ENCODE measurements at regions not wholly inside any gene's neighbourhood (a gene's known extent, or its start where the extent isn't known, plus 50 kb on each side); places are given as distances from the start of the nearest gene placed in this dataset.
"Not testable (repeated sequence)": the region's sequence is repeated elsewhere in the genome, so short reads cannot be mapped to it uniquely, and the experiment has no call there.

- H3K27me3 ChIP-seq (ENCODE audit: control insufficient read depth, insufficient read depth, low read length); H3K9ac ChIP-seq (ENCODE audit: low read depth, low read length); H3K4me1 ChIP-seq (ENCODE audit: control insufficient read depth, insufficient read depth, low read length); H3K9me3 ChIP-seq (ENCODE audit: control insufficient read depth, insufficient read depth, low read length); H3K4me3 ChIP-seq (ENCODE audit: low read depth, low read length); H3K36me3 ChIP-seq (ENCODE audit: control insufficient read depth, insufficient read depth, low read length): not testable (repeated sequence)
These were observed 266.1 kb upstream of the DAAM1 start for GRCh38 chr14:58922201-58922940.

GRCh38 chr14:58923751-58924405 is 264.6 kb upstream of the DAAM1 start:
- no peaks in the 10 kb centered on the region for H3K4me1 ChIP-seq (ENCODE audit: control insufficient read depth, insufficient read depth, low read length)
- no peak overlapping the region for H3K4me3 ChIP-seq (ENCODE audit: low read depth, low read length)
- no peaks in the 10 kb centered on the region for H3K36me3 ChIP-seq (ENCODE audit: control insufficient read depth, insufficient read depth, low read length)
- H3K27me3 ChIP-seq (ENCODE audit: control insufficient read depth, insufficient read depth, low read length): no peaks in the 10 kb centered on the region
- H3K9ac ChIP-seq (ENCODE audit: low read depth, low read length): no peak overlapping the region
- no peaks in the 10 kb centered on the region for H3K9me3 ChIP-seq (ENCODE audit: control insufficient read depth, insufficient read depth, low read length)

GRCh38 chr14:58941629-58942028 is 246.8 kb upstream of the DAAM1 start:
- Histone ChIP-seq H3K4me3 (ENCODE audit: low read depth, low read length) (no peak overlapping the region), H3K27me3 (ENCODE audit: control insufficient read depth, insufficient read depth, low read length) (no peaks in the 10 kb centered on the region), H3K36me3 (ENCODE audit: control insufficient read depth, insufficient read depth, low read length) (no peaks in the 10 kb centered on the region), H3K4me1 (ENCODE audit: control insufficient read depth, insufficient read depth, low read length) (no peaks in the 10 kb centered on the region), H3K9me3 (ENCODE audit: control insufficient read depth, insufficient read depth, low read length) (no peaks in the 10 kb centered on the region), H3K9ac (ENCODE audit: low read depth, low read length) (no peak overlapping the region)

- H3K9ac ChIP-seq (ENCODE audit: low read depth, low read length): no peak overlapping the region
- no peaks in the 10 kb centered on the region for H3K4me1 ChIP-seq (ENCODE audit: control insufficient read depth, insufficient read depth, low read length)
These were observed 246.0 kb upstream of the DAAM1 start for GRCh38 chr14:58942516-58942915.

GRCh38 chr14:58944343-58944967 is 244.0 kb upstream of the DAAM1 start:
- Histone ChIP-seq H3K4me1 (ENCODE audit: control insufficient read depth, insufficient read depth, low read length) (no peaks in the 10 kb centered on the region), H3K9me3 (ENCODE audit: control insufficient read depth, insufficient read depth, low read length) (no peaks in the 10 kb centered on the region), H3K4me3 (ENCODE audit: low read depth, low read length) (no peak overlapping the region), H3K9ac (ENCODE audit: low read depth, low read length) (no peak overlapping the region), H3K27me3 (ENCODE audit: control insufficient read depth, insufficient read depth, low read length) (no peaks in the 10 kb centered on the region), H3K36me3 (ENCODE audit: control insufficient read depth, insufficient read depth, low read length) (no peaks in the 10 kb centered on the region)

More at GRCh38 chr14:58942516-58942915, 246.0 kb upstream of the DAAM1 start:
- Histone ChIP-seq H3K36me3 (ENCODE audit: control insufficient read depth, insufficient read depth, low read length) (no peaks in the 10 kb centered on the region), H3K9me3 (ENCODE audit: control insufficient read depth, insufficient read depth, low read length) (no peaks in the 10 kb centered on the region), H3K27me3 (ENCODE audit: control insufficient read depth, insufficient read depth, low read length) (no peaks in the 10 kb centered on the region), H3K4me3 (ENCODE audit: low read depth, low read length) (no peak overlapping the region)

GRCh38 chr14:58944968-58945356 is 243.5 kb upstream of the DAAM1 start:
- no peaks in the 10 kb centered on the region for H3K36me3 ChIP-seq (ENCODE audit: control insufficient read depth, insufficient read depth, low read length)
- H3K4me3 ChIP-seq (ENCODE audit: low read depth, low read length): no peak overlapping the region
- H3K9ac ChIP-seq (ENCODE audit: low read depth, low read length): no peak overlapping the region
- no peaks in the 10 kb centered on the region for H3K27me3 ChIP-seq (ENCODE audit: control insufficient read depth, insufficient read depth, low read length)
- no peaks in the 10 kb centered on the region for H3K4me1 ChIP-seq (ENCODE audit: control insufficient read depth, insufficient read depth, low read length)
- H3K9me3 ChIP-seq (ENCODE audit: control insufficient read depth, insufficient read depth, low read length): no peaks in the 10 kb centered on the region

GRCh38 chr14:58946431-58946830 is 242.0 kb upstream of the DAAM1 start:
- Histone ChIP-seq H3K9me3 (ENCODE audit: control insufficient read depth, insufficient read depth, low read length) (no peaks in the 10 kb centered on the region), H3K4me1 (ENCODE audit: control insufficient read depth, insufficient read depth, low read length) (no peaks in the 10 kb centered on the region), H3K9ac (ENCODE audit: low read depth, low read length) (no peak overlapping the region), H3K36me3 (ENCODE audit: control insufficient read depth, insufficient read depth, low read length) (no peaks in the 10 kb centered on the region), H3K4me3 (ENCODE audit: low read depth, low read length) (no peak overlapping the region), H3K27me3 (ENCODE audit: control insufficient read depth, insufficient read depth, low read length) (no peaks in the 10 kb centered on the region)

GRCh38 chr14:58947156-58947555 is 241.3 kb upstream of the DAAM1 start:
- no peaks in the 10 kb centered on the region for H3K27me3 ChIP-seq (ENCODE audit: control insufficient read depth, insufficient read depth, low read length)
- H3K9ac ChIP-seq (ENCODE audit: low read depth, low read length): no peak overlapping the region
- no peaks in the 10 kb centered on the region for H3K9me3 ChIP-seq (ENCODE audit: control insufficient read depth, insufficient read depth, low read length)
- H3K4me1 ChIP-seq (ENCODE audit: control insufficient read depth, insufficient read depth, low read length): no peaks in the 10 kb centered on the region
- no peak overlapping the region for H3K4me3 ChIP-seq (ENCODE audit: low read depth, low read length)
- no peaks in the 10 kb centered on the region for H3K36me3 ChIP-seq (ENCODE audit: control insufficient read depth, insufficient read depth, low read length)

GRCh38 chr14:58947814-58948445 is 240.5 kb upstream of the DAAM1 start:
- no peaks in the 10 kb centered on the region for H3K27me3 ChIP-seq (ENCODE audit: control insufficient read depth, insufficient read depth, low read length)
- no peaks in the 10 kb centered on the region for H3K36me3 ChIP-seq (ENCODE audit: control insufficient read depth, insufficient read depth, low read length)

GRCh38 chr14:58950555-58950954 is 237.9 kb upstream of the DAAM1 start:
- H3K9ac ChIP-seq (ENCODE audit: low read depth, low read length): no peak overlapping the region
- no peak overlapping the region for H3K4me3 ChIP-seq (ENCODE audit: low read depth, low read length)
- no peaks in the 10 kb centered on the region for H3K27me3 ChIP-seq (ENCODE audit: control insufficient read depth, insufficient read depth, low read length)
- H3K9me3 ChIP-seq (ENCODE audit: control insufficient read depth, insufficient read depth, low read length): no peaks in the 10 kb centered on the region
- peaks cover 11% of the 10 kb centered on the region for H3K4me1 ChIP-seq (ENCODE audit: control insufficient read depth, insufficient read depth, low read length)
- no peaks in the 10 kb centered on the region for H3K36me3 ChIP-seq (ENCODE audit: control insufficient read depth, insufficient read depth, low read length)

More at GRCh38 chr14:58947814-58948445, 240.5 kb upstream of the DAAM1 start:
- Histone ChIP-seq H3K4me1 (ENCODE audit: control insufficient read depth, insufficient read depth, low read length) (no peaks in the 10 kb centered on the region), H3K4me3 (ENCODE audit: low read depth, low read length) (no peak overlapping the region), H3K9me3 (ENCODE audit: control insufficient read depth, insufficient read depth, low read length) (no peaks in the 10 kb centered on the region), H3K9ac (ENCODE audit: low read depth, low read length) (no peak overlapping the region)

- no peak overlapping the region for H3K4me3 ChIP-seq (ENCODE audit: low read depth, low read length)
- no peak overlapping the region for H3K9ac ChIP-seq (ENCODE audit: low read depth, low read length)
- no peaks in the 10 kb centered on the region for H3K36me3 ChIP-seq (ENCODE audit: control insufficient read depth, insufficient read depth, low read length)
- no peaks in the 10 kb centered on the region for H3K9me3 ChIP-seq (ENCODE audit: control insufficient read depth, insufficient read depth, low read length)
- no peaks in the 10 kb centered on the region for H3K27me3 ChIP-seq (ENCODE audit: control insufficient read depth, insufficient read depth, low read length)
- peaks cover 14% of the 10 kb centered on the region for H3K4me1 ChIP-seq (ENCODE audit: control insufficient read depth, insufficient read depth, low read length)
These were observed 237.3 kb upstream of the DAAM1 start for GRCh38 chr14:58951143-58951542.

Data from iPS-15b (cell line).